GM21723 (cell line): ENCODE measurements at regions not wholly inside any gene's neighbourhood (a gene's known extent, or its start where the extent isn't known, plus 50 kb on each side); places are given as distances from the start of the nearest gene placed in this dataset.
"Not testable (repeated sequence)": the region's sequence is repeated elsewhere in the genome, so short reads cannot be mapped to it uniquely, and the experiment has no call there.

Experiments used
- ATAC-seq: cut with Tn5 transposase; IDR thresholded peaks from one replicate; pipeline ENCODE4 v1.9.1; 2021; ENCODE audit warnings: mild to moderate bottlenecking, moderate library complexity; ENCODE audit not compliant: unreplicated experiment

GRCh38 chr9:118624608-118625007, 744.6 kb downstream of the BRINP1 start:
- no peak for ATAC-seq

- ATAC-seq, result no peak
Measured at GRCh38 chr9:118630079-118630478, 739.2 kb downstream of the BRINP1 start.

- ATAC-seq, result no peak
Measured at GRCh38 chr9:118630931-118631595, 738.2 kb downstream of the BRINP1 start.

- ATAC-seq, result no peak
Measured at GRCh38 chr9:118631956-118632355, 737.3 kb downstream of the BRINP1 start.

- ATAC-seq, result no peak
Measured at GRCh38 chr9:118635416-118635815, 733.8 kb downstream of the BRINP1 start.

GRCh38 chr9:118637681-118638080, 731.6 kb downstream of the BRINP1 start:
- ATAC-seq, result no peak

GRCh38 chr9:118640836-118641560, 728.2 kb downstream of the BRINP1 start:
- no peak for ATAC-seq

- no peak for ATAC-seq
Measured at GRCh38 chr9:118643118-118643517, 726.1 kb downstream of the BRINP1 start.

- ATAC-seq, result no peak
Measured at GRCh38 chr9:118644066-118644465, 725.2 kb downstream of the BRINP1 start.

GRCh38 chr9:118647331-118647730, 721.9 kb downstream of the BRINP1 start:
- no peak for ATAC-seq

GRCh38 chr9:118650417-118650816, 718.8 kb downstream of the BRINP1 start:
- ATAC-seq, result no peak

- no peak for ATAC-seq
Measured at GRCh38 chr9:118651511-118651910, 717.7 kb downstream of the BRINP1 start.

- ATAC-seq, result no peak
Measured at GRCh38 chr9:118652258-118652657, 717.0 kb downstream of the BRINP1 start.

- no peak for ATAC-seq
Measured at GRCh38 chr9:118652912-118653311, 716.3 kb downstream of the BRINP1 start.

- no peak for ATAC-seq
Measured at GRCh38 chr9:118659011-118659410, 710.2 kb downstream of the BRINP1 start.

- no peak for ATAC-seq
Measured at GRCh38 chr9:118665226-118665919, 703.9 kb downstream of the BRINP1 start.

- ATAC-seq, result no peak
Measured at GRCh38 chr9:118670011-118670953, 699.0 kb downstream of the BRINP1 start.

- ATAC-seq, result no peak
Measured at GRCh38 chr9:118674942-118675341, 694.3 kb downstream of the BRINP1 start.

GRCh38 chr9:118677936-118678653, 691.1 kb downstream of the BRINP1 start:
- not testable (repeated sequence) for ATAC-seq

GRCh38 chr9:118686959-118687358, 682.3 kb downstream of the BRINP1 start:
- ATAC-seq, result no peak
